K562 (cell line): ENCODE measurements at regions not wholly inside any gene's neighbourhood (a gene's known extent, or its start where the extent isn't known, plus 50 kb on each side); places are given as distances from the start of the nearest gene placed in this dataset.

Experiments
- ATF7 ChIP-seq: fragments of 450-650 bp; IDR thresholded peaks from 2 replicates; pipeline ENCODE4 v1.7.1; 2014; ENCODE audit warnings: mild to moderate bottlenecking, moderate library complexity
- BACH1 ChIP-seq: fragments of 200-800 bp; sonication (Bioruptor generic); IDR thresholded peaks from 2 replicates; pipeline ENCODE4 v1.6.1; 2016; ENCODE audit warnings: missing genetic modification characterization, missing compliant biosample characterization
- CTCF ChIP-seq, 3 experiments: IDR thresholded peaks in 2 of 3; conservative IDR thresholded peaks in 1 of 3; 2 replicates each; pipeline ENCODE4 v1.5.1; 2011 to 2012; ENCODE audit warnings: low read length in 3 of 3, mild to moderate bottlenecking in 3 of 3, control low read depth in 2 of 3, improper control_type of control experiment in 1 of 3, inconsistent platforms in 1 of 3, low read depth in 1 of 3, mixed read lengths in 1 of 3, moderate library complexity in 1 of 3; ENCODE audit not compliant: insufficient read depth in 2 of 3
- EZH2 ChIP-seq: IDR thresholded peaks from 2 replicates; pipeline ENCODE4 v1.6.1; 2012; ENCODE audit warnings: low read depth, mild to moderate bottlenecking, inconsistent platforms, low read length, borderline replicate concordance
- LEF1 ChIP-seq: fragments of 450-650 bp; IDR thresholded peaks from 2 replicates; pipeline ENCODE4 v1.6.1; 2016; ENCODE audit warnings: mild to moderate bottlenecking
- MXI1 ChIP-seq: IDR thresholded peaks from 2 replicates; pipeline ENCODE4 v1.6.1; 2011; ENCODE audit warnings: low read depth, mild to moderate bottlenecking, improper control_type of control experiment, low read length
- SMAD3 ChIP-seq: fragments of 450-650 bp; formaldehyde crosslinking; conservative IDR thresholded peaks from 2 replicates; pipeline ENCODE4 v1.4.0; 2020; ENCODE audit warnings: mild to moderate bottlenecking
- SMC3 ChIP-seq: conservative IDR thresholded peaks from 2 replicates; pipeline ENCODE4 v1.6.1; 2011; ENCODE audit warnings: low read depth, low read length, improper control_type of control experiment; ENCODE audit not compliant: insufficient read depth
- SRSF9 ChIP-seq: fragments of 200-400 bp; formaldehyde crosslinking; IDR thresholded peaks from 2 replicates; pipeline ENCODE4 v1.6.1; 2017; ENCODE audit warnings: low read depth, low read length, borderline replicate concordance
- ZNF232 ChIP-seq: sonication (generic); formaldehyde crosslinking; IDR thresholded peaks from 2 replicates; pipeline ENCODE4 v1.8.0; 2022; ENCODE audit warnings: mild to moderate bottlenecking, missing genetic modification reagents

- TF ChIP-seq BACH1 (tag) (no peak), CTCF (IDR thresholded peaks at IDR 0.05 in 2 of 3, conservative IDR thresholded peaks at IDR 0.05 in 1 of 3; ENCODE audit: insufficient read depth in 2 of 3, low read depth in 1 of 3, low read length in 3 of 3) (no peak), MXI1 (no peak), EZH2 (no peak), LEF1 (no peak), SMC3 (no peak), SMAD3 (CRISPR knock-in tag) (no peak), SRSF9 (no peak), ZNF232 (no peak), ATF7 (no peak)
Measured at GRCh38 chr12:34289431-34290380, 267.4 kb downstream of the ALG10 start.
